HG02759 (cell line): ENCODE measurements at regions not wholly inside any gene's neighbourhood (a gene's known extent, or its start where the extent isn't known, plus 50 kb on each side); places are given as distances from the start of the nearest gene placed in this dataset.
"Not testable (repeated sequence)": the region's sequence is repeated elsewhere in the genome, so short reads cannot be mapped to it uniquely, and the experiment has no call there.

Source experiments
- ATAC-seq: cut with Tn5 transposase; IDR thresholded peaks from one replicate; pipeline ENCODE4 v1.9.1; 2021; ENCODE audit warnings: mild to moderate bottlenecking, moderate library complexity; ENCODE audit not compliant: unreplicated experiment

DNA sequence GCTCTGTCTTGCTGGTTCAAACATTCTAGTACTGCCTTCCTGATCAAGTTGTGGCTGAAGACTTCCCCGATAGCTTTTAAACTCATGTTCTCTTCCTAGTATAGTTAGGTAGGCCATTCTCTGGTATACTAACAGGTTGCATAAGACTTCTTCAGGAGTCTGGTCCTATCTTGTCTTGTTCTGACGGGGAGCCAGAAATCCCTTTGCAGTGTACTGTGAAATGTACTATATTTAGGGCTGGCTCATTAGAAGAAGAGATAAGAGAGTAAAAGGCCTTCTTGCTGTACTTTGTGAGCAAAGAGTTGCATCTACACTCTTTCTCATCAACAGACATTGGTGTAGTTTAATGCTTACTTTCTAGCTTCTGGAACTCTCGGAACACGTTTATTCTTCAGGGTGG lies 331.9 kb downstream of the NUP35 start:
- no peak for ATAC-seq

GRCh38 chr2:183458460-183458859 lies 334.2 kb downstream of the NUP35 start:
- ATAC-seq: no peak

DNA sequence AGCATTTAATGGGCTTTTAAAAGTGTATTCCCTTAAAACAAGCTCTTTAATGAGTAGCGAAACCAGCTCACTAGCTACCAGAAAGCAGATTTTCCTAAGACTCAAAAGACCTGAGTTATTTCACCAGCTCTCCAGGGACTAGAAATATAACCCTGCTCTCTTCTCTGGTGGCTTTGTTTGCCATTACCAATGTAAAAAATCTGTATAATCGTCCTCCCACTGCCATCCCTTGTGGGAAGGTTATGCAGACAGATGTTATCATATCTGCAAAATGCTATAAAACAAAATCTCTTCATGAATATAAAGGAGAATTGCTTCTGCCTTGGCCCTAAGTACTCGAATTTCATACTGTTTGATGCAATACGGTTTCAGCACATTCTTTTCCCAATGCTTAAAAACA lies 335.2 kb downstream of the NUP35 start:
- ATAC-seq: no peak

- ATAC-seq: no peak
Measured at GRCh38 chr2:183463821-183464220, 339.6 kb downstream of the NUP35 start.

- ATAC-seq: no peak
Measured at GRCh38 chr2:183465048-183465447, 340.8 kb downstream of the NUP35 start.

DNA sequence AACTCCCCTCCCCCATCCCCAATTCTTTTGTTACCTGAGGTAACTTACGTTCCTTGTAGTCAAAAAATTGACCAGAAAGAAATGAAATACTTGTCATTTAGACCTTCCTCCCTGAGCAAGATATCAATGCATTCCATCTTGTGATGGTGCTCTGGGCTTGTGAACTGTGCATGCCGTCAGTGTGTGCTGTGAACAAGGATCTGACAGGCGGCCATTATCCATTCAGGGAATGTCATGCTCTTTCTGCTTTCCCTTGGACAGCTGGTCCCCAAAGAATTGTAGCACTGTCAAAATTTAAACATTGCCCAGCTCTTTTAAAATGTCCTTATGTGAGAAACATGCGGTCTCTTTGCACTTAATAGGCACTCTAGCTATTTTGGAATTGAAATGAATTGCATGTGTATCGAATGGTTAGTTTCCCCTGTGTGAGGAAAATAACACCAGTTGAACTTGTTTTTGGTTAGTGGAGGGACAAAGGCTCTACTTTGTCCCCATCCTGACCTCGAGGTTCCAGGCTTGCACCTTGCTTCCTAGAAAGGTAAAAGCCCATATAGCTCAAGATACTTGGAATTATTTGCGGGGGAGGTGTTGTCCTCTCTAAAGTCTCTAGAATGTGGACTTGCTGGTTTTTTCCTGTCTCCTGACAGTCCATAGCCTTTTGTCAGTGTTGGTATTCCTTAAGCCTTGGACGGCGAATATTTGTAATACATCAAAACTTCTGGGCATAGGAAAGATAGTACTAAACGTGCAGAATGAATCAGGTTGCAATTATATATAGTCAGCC lies 350.9 kb downstream of the NUP35 start:
- ATAC-seq: no peak

- ATAC-seq: no peak
Measured at GRCh38 chr2:183476490-183476889, 352.2 kb downstream of the NUP35 start.

- no peak for ATAC-seq
Measured at GRCh38 chr2:183477296-183477695, 353.1 kb downstream of the NUP35 start.

GRCh38 chr2:183478941-183479595 lies 354.8 kb downstream of the NUP35 start:
- not testable (repeated sequence) for ATAC-seq

- no peak for ATAC-seq
Measured at GRCh38 chr2:183487326-183487725, 363.1 kb downstream of the NUP35 start.

GRCh38 chr2:183488421-183488820 lies 364.2 kb downstream of the NUP35 start:
- ATAC-seq: no peak

- no peak for ATAC-seq
Measured at GRCh38 chr2:183490489-183490888, 366.2 kb downstream of the NUP35 start.

GRCh38 chr2:183490914-183491313 lies 366.7 kb downstream of the NUP35 start:
- ATAC-seq: no peak

- no peak for ATAC-seq
Measured at GRCh38 chr2:183493040-183493439, 368.8 kb downstream of the NUP35 start.

DNA sequence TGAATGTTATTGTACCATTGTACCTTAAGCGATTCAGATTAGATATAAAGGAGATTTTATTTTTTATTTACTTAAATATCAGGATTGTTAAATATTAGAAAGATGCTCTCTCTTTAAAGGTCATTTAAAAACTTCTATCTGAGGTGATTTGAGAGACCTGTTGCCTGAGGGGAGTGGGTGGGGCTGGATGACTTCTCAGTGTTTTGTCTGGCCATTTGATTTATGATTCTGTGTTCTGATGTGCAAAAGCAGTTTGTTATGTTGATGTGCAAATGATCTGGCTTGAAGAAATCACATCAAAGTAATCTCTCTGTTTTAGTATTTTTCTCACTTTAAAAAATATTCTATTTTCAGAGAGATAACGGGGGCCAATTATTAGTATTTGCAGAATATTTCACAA lies 370.8 kb downstream of the NUP35 start:
- no peak for ATAC-seq

- ATAC-seq: peak; percentile 98
Measured at GRCh38 chr2:183495589-183496267, 371.5 kb downstream of the NUP35 start.

GRCh38 chr2:183497861-183498260 lies 373.6 kb downstream of the NUP35 start:
- no peak for ATAC-seq

GRCh38 chr2:183505911-183506310 lies 381.7 kb downstream of the NUP35 start:
- peak; percentile 96 for ATAC-seq

GRCh38 chr2:183511154-183511553 lies 386.9 kb downstream of the NUP35 start:
- ATAC-seq: no peak

- ATAC-seq: no peak
Measured at GRCh38 chr2:183519371-183520056, 395.3 kb downstream of the NUP35 start.

DNA sequence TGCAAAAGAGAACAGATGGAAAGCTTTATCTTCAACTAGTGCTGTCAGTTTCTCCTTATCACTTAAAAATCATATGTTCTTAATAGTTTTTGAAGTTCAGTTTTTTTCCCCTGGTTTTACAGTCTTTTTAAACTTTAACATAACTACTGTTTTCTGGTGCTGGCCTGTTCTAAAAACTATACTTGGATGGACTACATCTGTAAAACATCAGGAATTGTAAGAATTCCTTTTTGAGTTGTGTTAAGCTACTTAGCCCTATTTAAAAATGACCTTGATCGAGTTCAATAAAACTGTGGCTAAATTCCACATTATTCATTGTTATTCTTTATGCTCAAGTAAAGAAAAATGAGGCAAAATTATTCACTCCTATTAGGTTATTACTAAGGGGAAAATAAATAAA lies 397.7 kb downstream of the NUP35 start:
- no peak for ATAC-seq
